ENCODE measurements at regions not wholly inside any gene's neighbourhood (a gene's known extent, or its start where the extent isn't known, plus 50 kb on each side); places are given as distances from the start of the nearest gene placed in this dataset.

- in situ Hi-C loops (cut with MboI) = no loop called here
Observed at GRCh38 chr3:87122766-87123165, 104.3 kb upstream of the CHMP2B start.

GRCh38 chr3:87121856-87122255, 105.3 kb upstream of the CHMP2B start:
- BruUV-seq (replicated peaks) = no TSS peak
- Histone ChIP-seq H3K4me2 (ENCODE audit: insufficient read depth, low read length) (no peak overlapping the region), H3K9me1 (ENCODE audit: control insufficient read depth, insufficient read depth, low read length) (no peaks in the 10 kb centered on the region), H3K27me3 (ENCODE audit: control insufficient read depth in 2 of 2, insufficient read depth in 2 of 2, low read length in 2 of 2) (no peaks in the 10 kb centered on the region), H3K79me2 (ENCODE audit: control insufficient read depth, insufficient read depth, low read length) (no peaks in the 10 kb centered on the region), H3K4me1 (replicated peaks in 1 of 2; ENCODE audit: control insufficient read depth in 2 of 2, insufficient read depth in 2 of 2, low read length in 2 of 2) (no peaks in the 10 kb centered on the region), H3K4me3 (no peak overlapping the region), H3K27ac (ENCODE audit: extremely low read depth, low read depth, low read length) (no peak overlapping the region), H4K20me1 (replicated peaks; ENCODE audit: control insufficient read depth, insufficient read depth, low read length) (no peaks in the 10 kb centered on the region), H2AFZ (ENCODE audit: low read depth, low read length) (no peak overlapping the region), H3K9me3 (replicated peaks; ENCODE audit: control insufficient read depth, insufficient read depth, low read depth, low read length) (no peaks in the 10 kb centered on the region), H3K36me3 (ENCODE audit: control insufficient read depth, insufficient read depth, low read length) (no peaks in the 10 kb centered on the region), H3K9ac (ENCODE audit: insufficient read depth in 1 of 2, low read depth in 2 of 2, low read length in 2 of 2) (no peak overlapping the region)
- intact Hi-C loops (cut with micrococcal nuclease) = no loop called here
- in situ Hi-C loops (cut with MboI) = no loop called here
- FAIRE-seq (no peak), ATAC-seq (no peak), DNase-seq (ENCODE audit: extremely low read depth in 1 of 4, low spot score in 3 of 4) (no peak)
- ChIA-PET CTCF (ENCODE audit: low intra/inter-chr PET ratio) (no interaction called here), POLR2A (no interaction called here)
- 0% methylated on average over 2 of the region's 2 CpGs for whole genome bisulfite sequencing (ENCODE audit: insufficient coverage, low coverage, missing lambda C conversion rate)
- TF ChIP-seq THAP7 (CRISPR knock-in tag; IDR thresholded peaks at IDR 0.05) (no peak), NCOA6 (IDR thresholded peaks at IDR 0.05) (no peak), SAP30 (IDR thresholded peaks at IDR 0.05; ENCODE audit: borderline replicate concordance, insufficient read depth, low read depth, low read length, poor library complexity, severe bottlenecking) (no peak), ZBTB9 (CRISPR knock-in tag; IDR thresholded peaks at IDR 0.05) (no peak), NFE2 (IDR thresholded peaks at IDR 0.05; ENCODE audit: low read depth) (no peak), CBFA2T2 (conservative IDR thresholded peaks at IDR 0.05) (no peak), MLX (CRISPR knock-in tag; conservative IDR thresholded peaks at IDR 0.05) (no peak), ZNF347 (CRISPR knock-in tag; IDR thresholded peaks at IDR 0.05; ENCODE audit: low read depth) (no peak), AFF1 (IDR thresholded peaks at IDR 0.05; ENCODE audit: low read depth in 1 of 2, partially characterized antibody in 2 of 2) (no peak)

More at GRCh38 chr3:87122766-87123165, 104.3 kb upstream of the CHMP2B start:
- TF ChIP-seq GABPB2 (CRISPR knock-in tag; conservative IDR thresholded peaks at IDR 0.05) (no peak), ZNF717 (CRISPR knock-in tag; IDR thresholded peaks at IDR 0.05) (no peak)
- Histone ChIP-seq H3K27me3 (ENCODE audit: control insufficient read depth in 2 of 2, insufficient read depth in 2 of 2, low read length in 2 of 2) (no peaks in the 10 kb centered on the region), H2AFZ (ENCODE audit: low read depth, low read length) (no peak overlapping the region), H3K4me1 (replicated peaks in 1 of 2; ENCODE audit: control insufficient read depth in 2 of 2, insufficient read depth in 2 of 2, low read length in 2 of 2) (no peaks in the 10 kb centered on the region), H3K36me3 (ENCODE audit: control insufficient read depth, insufficient read depth, low read length) (no peaks in the 10 kb centered on the region), H3K4me3 (no peak overlapping the region), H3K79me2 (ENCODE audit: control insufficient read depth, insufficient read depth, low read length) (no peaks in the 10 kb centered on the region), H3K27ac (ENCODE audit: extremely low read depth, low read depth, low read length) (no peak overlapping the region), H3K4me2 (ENCODE audit: insufficient read depth, low read length) (no peak overlapping the region), H3K9me1 (ENCODE audit: control insufficient read depth, insufficient read depth, low read length) (no peaks in the 10 kb centered on the region), H3K9ac (ENCODE audit: insufficient read depth in 1 of 2, low read depth in 2 of 2, low read length in 2 of 2) (no peak overlapping the region), H4K20me1 (replicated peaks; ENCODE audit: control insufficient read depth, insufficient read depth, low read length) (no peaks in the 10 kb centered on the region), H3K9me3 (replicated peaks; ENCODE audit: control insufficient read depth, insufficient read depth, low read depth, low read length) (no peaks in the 10 kb centered on the region)
- no peak for ATAC-seq
- intact Hi-C loops (cut with micrococcal nuclease) = no loop called here
- DNase-seq (ENCODE audit: extremely low read depth in 1 of 4, low spot score in 3 of 4) = no peak
- no peak for FAIRE-seq
- BruUV-seq (replicated peaks) = no TSS peak
- ChIA-PET CTCF (ENCODE audit: low intra/inter-chr PET ratio) (no interaction called here), POLR2A (no interaction called here)

Measured in K562 (cell line).